ENCODE measurements at regions not wholly inside any gene's neighbourhood (a gene's known extent, or its start where the extent isn't known, plus 50 kb on each side); places are given as distances from the start of the nearest gene placed in this dataset.

DNA sequence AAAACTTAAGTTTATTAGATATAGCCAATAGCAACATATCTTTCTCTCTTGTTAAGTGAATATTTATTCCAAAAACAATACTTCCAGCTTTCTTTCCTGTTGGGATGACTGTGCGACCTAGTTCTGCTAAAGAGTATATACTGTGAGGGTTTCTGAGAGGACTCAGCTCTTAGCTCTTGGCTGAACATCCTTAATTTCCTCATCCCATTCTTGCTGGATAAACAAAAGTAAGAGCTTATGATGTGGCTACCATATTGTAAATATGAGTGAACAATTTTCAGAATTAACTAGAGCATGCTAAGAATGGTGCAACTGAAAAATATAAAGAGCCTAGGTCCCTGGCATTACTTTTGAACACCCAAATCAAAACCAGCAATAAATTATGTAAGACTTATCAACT lies 279.5 kb upstream of the GNAI1 start:
- H3K4me3 ChIP-seq (ENCODE audit: low read depth, low read length): no peak overlapping the region
- H3K27me3 Mint-ChIP-seq: no peaks in the 10 kb centered on the region
- peaks cover 2 to 16% (median 4%) of the 10 kb centered on the region in 7 donors for H3K9me3 Mint-ChIP-seq
- H3K4me1 ChIP-seq (ENCODE audit: control insufficient read depth, insufficient read depth, low read length, poor library complexity, severe bottlenecking): no peaks in the 10 kb centered on the region
- H3K4me1 Mint-ChIP-seq: no peaks in the 10 kb centered on the region
- no peak overlapping the region for H3K27ac Mint-ChIP-seq
- H3K36me3 Mint-ChIP-seq: no peaks in the 10 kb centered on the region
- no peaks in the 10 kb centered on the region for H3K27me3 ChIP-seq (ENCODE audit: control insufficient read depth, insufficient read depth, low read length)
- ATAC-seq (ENCODE audit: low read depth in 2 of 2) (no peak), DNase-seq (no peak)
- no peak overlapping the region for H3K4me3 Mint-ChIP-seq
- H3K9me3 ChIP-seq (ENCODE audit: control insufficient read depth in 2 of 2, low read length in 2 of 2): no peaks in the 10 kb centered on the region
- H3K36me3 ChIP-seq (ENCODE audit: control insufficient read depth, insufficient read depth, low read length): no peaks in the 10 kb centered on the region
- no peak overlapping the region for H3K27ac ChIP-seq (ENCODE audit: insufficient read depth, low read length, poor library complexity, severe bottlenecking)

DNA sequence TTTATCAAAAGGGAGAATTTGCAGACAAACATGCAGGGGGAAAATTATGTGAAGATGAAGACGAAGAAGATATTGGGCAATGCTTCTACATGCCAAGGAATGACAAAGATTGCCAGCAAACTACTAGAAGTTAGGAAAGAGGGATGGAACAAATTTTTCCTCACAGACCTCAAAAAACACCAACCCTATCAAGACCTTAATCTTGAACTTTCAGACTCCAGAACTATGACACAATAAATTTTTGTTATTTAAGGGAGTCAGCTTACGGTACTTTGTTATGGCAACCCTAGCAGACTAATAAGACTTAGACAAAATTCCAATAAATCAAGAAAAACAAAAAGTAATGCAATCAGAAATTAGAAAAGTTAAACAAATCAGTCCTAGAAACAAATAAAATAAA lies 280.0 kb upstream of the GNAI1 start:
- no peak overlapping the region for H3K4me3 ChIP-seq (ENCODE audit: low read depth, low read length)
- H3K4me1 Mint-ChIP-seq: no peaks in the 10 kb centered on the region
- peaks cover 1 to 13% (median 4%) of the 10 kb centered on the region in 7 donors for H3K9me3 Mint-ChIP-seq
- no peak overlapping the region for H3K27ac Mint-ChIP-seq
- H3K4me1 ChIP-seq (ENCODE audit: control insufficient read depth, insufficient read depth, low read length, poor library complexity, severe bottlenecking): no peaks in the 10 kb centered on the region
- no peaks in the 10 kb centered on the region for H3K36me3 Mint-ChIP-seq
- no peaks in the 10 kb centered on the region for H3K27me3 Mint-ChIP-seq
- ATAC-seq (ENCODE audit: low read depth in 2 of 2) (no peak), DNase-seq (no peak)
- no peaks in the 10 kb centered on the region for H3K36me3 ChIP-seq (ENCODE audit: control insufficient read depth, insufficient read depth, low read length)
- no peaks in the 10 kb centered on the region for H3K9me3 ChIP-seq (ENCODE audit: control insufficient read depth in 2 of 2, low read length in 2 of 2)
- H3K4me3 Mint-ChIP-seq: no peak overlapping the region
- H3K27me3 ChIP-seq (ENCODE audit: control insufficient read depth, insufficient read depth, low read length): no peaks in the 10 kb centered on the region
- H3K27ac ChIP-seq (ENCODE audit: insufficient read depth, low read length, poor library complexity, severe bottlenecking): no peak overlapping the region

DNA sequence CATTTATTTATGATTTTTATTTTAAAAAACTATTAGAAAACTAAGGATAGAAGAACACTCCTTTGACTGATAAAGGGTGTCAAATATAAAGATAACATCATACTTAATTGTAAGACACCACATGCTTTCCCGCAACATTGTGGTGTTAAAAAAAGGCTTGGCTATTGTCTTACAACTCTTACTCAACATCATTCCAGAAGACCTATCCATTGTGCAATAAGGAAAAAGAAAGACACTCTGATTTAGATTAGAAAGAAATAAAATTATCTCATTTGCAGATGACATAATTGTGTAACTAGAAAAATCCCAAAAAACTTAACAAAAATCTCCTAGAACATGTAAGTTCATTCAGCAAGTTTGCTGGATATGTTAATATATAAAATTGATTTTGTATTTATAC lies 296.7 kb upstream of the GNAI1 start:
- no peaks in the 10 kb centered on the region for H3K4me1 Mint-ChIP-seq
- H3K4me3 ChIP-seq (ENCODE audit: low read depth, low read length): no peak overlapping the region

DNA sequence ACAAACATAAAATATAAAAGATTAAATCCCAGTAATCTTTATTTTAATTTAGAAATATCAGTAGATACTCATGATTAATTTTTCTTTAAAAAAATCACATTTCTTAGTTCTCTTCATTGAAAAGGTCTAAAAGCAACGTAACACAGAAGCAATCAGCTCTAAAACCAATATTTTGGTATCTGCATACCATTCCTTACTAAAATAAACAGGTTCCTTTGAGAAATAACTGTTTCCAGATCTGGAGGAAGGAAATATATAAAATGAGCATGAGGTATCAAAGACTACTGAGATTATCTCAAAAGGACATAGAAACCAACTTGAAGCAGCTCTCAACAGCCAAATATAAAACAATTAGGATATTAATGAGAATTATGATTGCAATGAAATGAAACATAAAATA lies 301.0 kb upstream of the GNAI1 start:
- Histone ChIP-seq H3K36me3 (ENCODE audit: control insufficient read depth, insufficient read depth, low read length) (no peaks in the 10 kb centered on the region), H3K4me1 (ENCODE audit: control insufficient read depth, insufficient read depth, low read length, poor library complexity, severe bottlenecking) (no peaks in the 10 kb centered on the region), H3K27me3 (ENCODE audit: control insufficient read depth, insufficient read depth, low read length) (no peaks in the 10 kb centered on the region), H3K9me3 (ENCODE audit: control insufficient read depth in 2 of 2, low read length in 2 of 2) (no peaks in the 10 kb centered on the region), H3K27ac (ENCODE audit: insufficient read depth, low read length, poor library complexity, severe bottlenecking) (no peak overlapping the region), H3K4me3 (ENCODE audit: low read depth, low read length) (no peak overlapping the region)
- Mint-ChIP-seq H3K4me1 (no peaks in the 10 kb centered on the region), H3K27me3 (no peaks in the 10 kb centered on the region), H3K27ac (no peak overlapping the region), H3K4me3 (no peak overlapping the region), H3K9me3 (peaks cover 0 to 13% (median 4%) of the 10 kb centered on the region in 7 donors), H3K36me3 (no peaks in the 10 kb centered on the region)
- ATAC-seq (ENCODE audit: low read depth in 2 of 2) (no peak), DNase-seq (no peak)

More for the DNA sequence above, 296.7 kb upstream of the GNAI1 start:
- Histone ChIP-seq H3K9me3 (ENCODE audit: control insufficient read depth in 2 of 2, low read length in 2 of 2) (no peaks in the 10 kb centered on the region), H3K36me3 (ENCODE audit: control insufficient read depth, insufficient read depth, low read length) (no peaks in the 10 kb centered on the region), H3K27ac (ENCODE audit: insufficient read depth, low read length, poor library complexity, severe bottlenecking) (no peak overlapping the region), H3K27me3 (ENCODE audit: control insufficient read depth, insufficient read depth, low read length) (no peaks in the 10 kb centered on the region), H3K4me1 (ENCODE audit: control insufficient read depth, insufficient read depth, low read length, poor library complexity, severe bottlenecking) (no peaks in the 10 kb centered on the region)
- no peak overlapping the region for H3K4me3 Mint-ChIP-seq
- H3K36me3 Mint-ChIP-seq: no peaks in the 10 kb centered on the region
- ATAC-seq (ENCODE audit: low read depth in 2 of 2): no peak
- H3K27me3 Mint-ChIP-seq: no peaks in the 10 kb centered on the region
- peaks cover 0 to 10% (median 4%) of the 10 kb centered on the region in 7 donors for H3K9me3 Mint-ChIP-seq
- no peak overlapping the region for H3K27ac Mint-ChIP-seq
- no peak for DNase-seq

DNA sequence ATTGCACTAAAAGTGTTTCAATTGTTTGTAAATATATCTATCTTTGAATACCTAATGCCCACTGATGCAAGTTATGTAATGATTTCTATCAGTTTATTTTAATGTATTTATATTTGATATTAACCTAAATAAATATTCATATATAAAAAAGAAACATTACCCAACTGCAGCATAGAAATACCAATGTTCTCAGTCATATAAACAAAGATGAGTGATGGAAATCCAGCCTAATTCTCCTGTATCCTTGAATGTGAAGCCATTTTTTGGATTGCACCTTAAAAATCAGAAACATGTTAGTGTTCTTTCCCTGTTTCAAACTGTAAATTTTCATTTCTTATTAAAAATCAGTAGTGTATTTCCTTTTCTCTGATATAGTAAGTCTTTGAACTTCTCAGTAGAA lies 305.8 kb upstream of the GNAI1 start:
- no peaks in the 10 kb centered on the region for H3K27me3 ChIP-seq (ENCODE audit: control insufficient read depth, insufficient read depth, low read length)
- no peak for DNase-seq
- no peaks in the 10 kb centered on the region for H3K36me3 ChIP-seq (ENCODE audit: control insufficient read depth, insufficient read depth, low read length)
- Mint-ChIP-seq H3K27ac (no peak overlapping the region), H3K9me3 (peaks cover 0 to 13% (median 3%) of the 10 kb centered on the region in 7 donors), H3K27me3 (no peaks in the 10 kb centered on the region), H3K36me3 (no peaks in the 10 kb centered on the region), H3K4me1 (no peaks in the 10 kb centered on the region), H3K4me3 (no peak overlapping the region)
- H3K27ac ChIP-seq (ENCODE audit: insufficient read depth, low read length, poor library complexity, severe bottlenecking): no peak overlapping the region
- no peak overlapping the region for H3K4me3 ChIP-seq (ENCODE audit: low read depth, low read length)
- no peaks in the 10 kb centered on the region for H3K4me1 ChIP-seq (ENCODE audit: control insufficient read depth, insufficient read depth, low read length, poor library complexity, severe bottlenecking)
- no peaks in the 10 kb centered on the region for H3K9me3 ChIP-seq (ENCODE audit: control insufficient read depth in 2 of 2, low read length in 2 of 2)
- no peak for ATAC-seq (ENCODE audit: low read depth in 2 of 2)

DNA sequence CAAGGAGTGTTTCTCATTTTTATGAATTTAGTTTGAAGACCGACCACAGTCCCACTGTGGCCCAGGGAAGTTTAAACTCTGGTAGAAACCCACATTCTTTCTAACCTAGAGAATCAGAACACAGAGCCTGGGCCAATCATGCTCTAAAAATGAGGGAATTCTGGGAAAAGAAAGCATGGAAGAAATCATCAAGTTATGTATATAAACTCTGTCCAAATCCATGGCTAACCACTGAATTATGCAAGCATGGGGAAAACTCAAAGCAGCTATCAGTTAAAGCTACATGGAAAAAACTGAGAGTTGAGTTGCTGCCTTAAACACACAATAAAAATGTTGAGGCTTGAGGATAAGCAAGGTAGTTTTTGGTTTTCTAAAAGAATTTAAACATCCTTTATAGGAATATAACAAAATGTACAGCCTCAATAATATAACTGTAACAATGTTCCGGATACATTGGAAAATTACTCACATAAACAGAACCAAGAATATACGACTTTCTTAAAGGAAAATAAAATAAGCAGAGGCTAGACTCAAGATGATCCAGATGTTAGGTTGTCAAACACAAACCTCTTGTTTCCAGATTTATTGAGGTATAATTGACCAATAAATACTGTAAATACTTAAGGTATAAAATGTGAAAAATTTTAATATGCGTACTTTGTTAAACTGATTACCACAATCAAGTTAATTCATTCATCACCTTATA lies 311.2 kb upstream of the GNAI1 start:
- H3K36me3 ChIP-seq (ENCODE audit: control insufficient read depth, insufficient read depth, low read length): no peaks in the 10 kb centered on the region
- no peak overlapping the region for H3K4me3 Mint-ChIP-seq
- no peaks in the 10 kb centered on the region for H3K4me1 ChIP-seq (ENCODE audit: control insufficient read depth, insufficient read depth, low read length, poor library complexity, severe bottlenecking)
- DNase-seq: no peak
- no peak overlapping the region for H3K27ac ChIP-seq (ENCODE audit: insufficient read depth, low read length, poor library complexity, severe bottlenecking)
- H3K36me3 Mint-ChIP-seq: no peaks in the 10 kb centered on the region
- H3K4me1 Mint-ChIP-seq: no peaks in the 10 kb centered on the region
- H3K4me3 ChIP-seq (ENCODE audit: low read depth, low read length): no peak overlapping the region
- H3K27me3 ChIP-seq (ENCODE audit: control insufficient read depth, insufficient read depth, low read length): no peaks in the 10 kb centered on the region
- peaks cover 0 to 9% (median 0%) of the 10 kb centered on the region in 7 donors for H3K9me3 Mint-ChIP-seq
- no peak overlapping the region for H3K27ac Mint-ChIP-seq
- no peaks in the 10 kb centered on the region for H3K27me3 Mint-ChIP-seq
- ATAC-seq (ENCODE audit: low read depth in 2 of 2): no peak
- no peaks in the 10 kb centered on the region for H3K9me3 ChIP-seq (ENCODE audit: control insufficient read depth in 2 of 2, low read length in 2 of 2)

DNA sequence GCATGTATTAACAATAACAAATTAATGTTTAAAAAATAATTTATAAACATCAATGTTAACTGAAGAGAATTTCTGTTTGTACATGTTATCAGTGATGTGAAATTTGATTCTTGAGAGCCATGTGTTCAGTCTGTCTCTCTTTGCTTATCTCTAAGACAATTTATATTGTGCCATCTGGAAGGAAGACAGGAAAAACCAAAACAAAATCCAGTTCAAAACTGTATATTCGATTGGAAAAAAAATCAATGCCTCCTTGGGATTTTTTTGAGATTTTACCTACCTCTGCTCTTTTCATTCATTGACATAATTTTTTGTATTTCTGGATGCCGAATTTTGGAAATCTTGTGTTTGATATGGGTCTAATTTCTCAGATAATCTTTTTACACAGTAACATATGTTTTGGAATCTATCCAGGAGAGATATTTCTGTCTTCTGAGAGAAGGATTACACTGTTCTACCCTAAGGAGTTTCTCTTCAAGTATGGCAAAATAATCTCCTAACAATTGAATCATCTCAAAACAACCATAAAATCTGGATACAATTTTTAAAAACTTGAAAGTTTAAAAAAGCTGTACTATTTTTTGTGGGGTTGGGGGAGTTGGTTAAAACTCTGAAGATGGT lies 311.9 kb upstream of the GNAI1 start:
- Mint-ChIP-seq H3K27me3 (no peaks in the 10 kb centered on the region), H3K4me1 (no peaks in the 10 kb centered on the region), H3K36me3 (no peaks in the 10 kb centered on the region), H3K9me3 (peaks cover 0 to 9% (median 0%) of the 10 kb centered on the region in 7 donors), H3K4me3 (no peak overlapping the region), H3K27ac (no peak overlapping the region)
- Histone ChIP-seq H3K36me3 (ENCODE audit: control insufficient read depth, insufficient read depth, low read length) (no peaks in the 10 kb centered on the region), H3K4me1 (ENCODE audit: control insufficient read depth, insufficient read depth, low read length, poor library complexity, severe bottlenecking) (no peaks in the 10 kb centered on the region), H3K9me3 (ENCODE audit: control insufficient read depth in 2 of 2, low read length in 2 of 2) (no peaks in the 10 kb centered on the region), H3K4me3 (ENCODE audit: low read depth, low read length) (no peak overlapping the region), H3K27ac (ENCODE audit: insufficient read depth, low read length, poor library complexity, severe bottlenecking) (no peak overlapping the region), H3K27me3 (ENCODE audit: control insufficient read depth, insufficient read depth, low read length) (no peaks in the 10 kb centered on the region)
- DNase-seq (no peak), ATAC-seq (ENCODE audit: low read depth in 2 of 2) (no peak)

DNA sequence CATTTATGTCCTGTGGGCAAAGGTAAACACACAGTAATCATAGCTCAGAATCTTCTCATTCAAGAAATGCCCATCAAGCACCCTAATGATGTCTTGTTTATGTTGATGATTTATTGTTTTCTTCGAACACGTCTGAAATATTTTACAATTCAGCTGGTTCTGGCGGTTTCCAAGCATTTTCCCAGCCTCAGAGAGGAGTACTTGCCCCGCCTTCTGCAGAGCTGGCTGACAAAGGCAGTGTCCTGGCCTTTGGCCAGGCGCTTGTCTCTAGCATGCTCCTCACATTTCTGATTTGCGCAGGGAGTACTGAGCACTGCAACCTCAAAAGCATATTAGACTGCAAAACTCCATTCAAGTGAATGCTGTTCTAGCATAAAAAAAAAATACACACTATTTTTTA lies 314.2 kb upstream of the GNAI1 start:
- no peaks in the 10 kb centered on the region for H3K4me1 Mint-ChIP-seq
- Histone ChIP-seq H3K36me3 (ENCODE audit: control insufficient read depth, insufficient read depth, low read length) (no peaks in the 10 kb centered on the region), H3K27ac (ENCODE audit: insufficient read depth, low read length, poor library complexity, severe bottlenecking) (no peak overlapping the region), H3K4me3 (ENCODE audit: low read depth, low read length) (no peak overlapping the region), H3K4me1 (ENCODE audit: control insufficient read depth, insufficient read depth, low read length, poor library complexity, severe bottlenecking) (no peaks in the 10 kb centered on the region), H3K27me3 (ENCODE audit: control insufficient read depth, insufficient read depth, low read length) (no peaks in the 10 kb centered on the region), H3K9me3 (ENCODE audit: control insufficient read depth in 2 of 2, low read length in 2 of 2) (no peaks in the 10 kb centered on the region)
- no peak overlapping the region for H3K4me3 Mint-ChIP-seq
- H3K27me3 Mint-ChIP-seq: no peaks in the 10 kb centered on the region
- H3K27ac Mint-ChIP-seq: no peak overlapping the region
- ATAC-seq (ENCODE audit: low read depth in 2 of 2) (no peak), DNase-seq (no peak)
- peaks cover 0 to 6% (median 3%) of the 10 kb centered on the region in 7 donors for H3K9me3 Mint-ChIP-seq
- H3K36me3 Mint-ChIP-seq: no peaks in the 10 kb centered on the region
